Neuron (in vitro differentiated cells): ENCODE measurements at regions not wholly inside any gene's neighbourhood (a gene's known extent, or its start where the extent isn't known, plus 50 kb on each side); places are given as distances from the start of the nearest gene placed in this dataset.

Source experiments
- H2AFZ ChIP-seq: one replicate; pipeline ENCODE4 v1.6.1; 2013; ENCODE audit warnings: low read depth, mild to moderate bottlenecking, inconsistent platforms, low read length, moderate library complexity
- H3K27me3 ChIP-seq: one replicate; pipeline ENCODE4 v1.6.1; 2013; ENCODE audit warnings: low read length; ENCODE audit not compliant: insufficient read depth
- H3K36me3 ChIP-seq: one replicate; pipeline ENCODE4 v1.6.1; 2013; ENCODE audit warnings: low read length; ENCODE audit not compliant: insufficient read depth
- H3K4me1 ChIP-seq: one replicate; pipeline ENCODE4 v1.6.1; 2013; ENCODE audit warnings: low read length; ENCODE audit not compliant: insufficient read depth
- H3K4me3 ChIP-seq: 2 replicates; pipeline ENCODE4 v1.5.1; 2013; ENCODE audit warnings: mild to moderate bottlenecking, low read length, moderate library complexity
- H3K9me3 ChIP-seq: one replicate; pipeline ENCODE4 v1.6.1; 2013; ENCODE audit warnings: low read length

DNA sequence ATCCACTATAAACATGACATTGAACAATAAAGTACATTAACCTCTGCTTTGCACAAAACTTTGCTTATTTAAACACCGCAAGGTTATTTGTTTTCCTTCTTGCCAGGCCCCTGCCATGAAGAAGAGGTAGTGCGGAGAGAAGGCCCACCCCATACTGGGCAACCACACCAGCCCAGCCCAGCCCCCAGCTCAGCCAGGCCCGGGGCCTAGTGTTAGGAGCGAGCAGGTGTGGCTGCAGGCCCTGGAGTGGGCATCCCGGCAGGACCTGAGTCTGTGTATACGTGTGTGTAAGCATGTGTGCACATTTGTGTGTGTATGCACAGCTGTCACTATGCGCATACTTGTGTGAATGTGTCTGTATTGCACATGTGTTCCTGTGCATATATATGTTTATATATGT lies 90.4 kb upstream of the MVB12B start:
- H2AFZ ChIP-seq: no peak overlapping the region
- H3K4me1 ChIP-seq: no peaks in the 10 kb centered on the region
- no peaks in the 10 kb centered on the region for H3K27me3 ChIP-seq
- no peaks in the 10 kb centered on the region for H3K36me3 ChIP-seq
- no peaks in the 10 kb centered on the region for H3K9me3 ChIP-seq
- H3K4me3 ChIP-seq: no peak overlapping the region

- H3K4me1 ChIP-seq: no peaks in the 10 kb centered on the region
Measured at GRCh38 chr9:126238415-126238814, 88.2 kb upstream of the MVB12B start.

DNA sequence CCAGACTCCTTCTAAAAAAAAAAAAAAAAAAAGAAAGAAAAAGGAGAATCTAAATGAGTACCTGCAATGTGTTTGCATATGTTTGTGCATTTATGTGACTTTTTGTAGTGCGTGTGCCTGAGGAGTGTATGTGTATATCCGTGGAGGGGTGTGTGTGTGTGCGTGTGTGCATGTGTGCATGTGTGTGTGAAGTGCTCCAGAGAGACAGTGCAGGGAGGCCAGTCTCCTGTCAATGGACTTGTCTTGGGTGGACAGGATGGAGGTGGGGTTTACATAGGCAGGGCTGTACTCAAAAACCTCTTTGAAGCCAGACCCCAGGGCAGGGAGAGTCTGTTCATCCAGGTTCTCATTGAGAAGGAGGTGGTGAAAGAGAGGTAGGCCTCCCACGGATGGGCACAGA lies 87.1 kb upstream of the MVB12B start:
- no peak overlapping the region for H3K4me3 ChIP-seq
- H3K36me3 ChIP-seq: no peaks in the 10 kb centered on the region
- no peak overlapping the region for H2AFZ ChIP-seq
- no peaks in the 10 kb centered on the region for H3K4me1 ChIP-seq
- no peaks in the 10 kb centered on the region for H3K9me3 ChIP-seq
- H3K27me3 ChIP-seq: no peaks in the 10 kb centered on the region

More at GRCh38 chr9:126238415-126238814, 88.2 kb upstream of the MVB12B start:
- no peaks in the 10 kb centered on the region for H3K27me3 ChIP-seq
- no peak overlapping the region for H3K4me3 ChIP-seq
- H3K9me3 ChIP-seq: no peaks in the 10 kb centered on the region
- no peaks in the 10 kb centered on the region for H3K36me3 ChIP-seq
- no peak overlapping the region for H2AFZ ChIP-seq

GRCh38 chr9:126240835-126241234 lies 85.8 kb upstream of the MVB12B start:
- H3K9me3 ChIP-seq: no peaks in the 10 kb centered on the region
- H3K27me3 ChIP-seq: no peaks in the 10 kb centered on the region
- H3K36me3 ChIP-seq: no peaks in the 10 kb centered on the region
- H3K4me3 ChIP-seq: no peak overlapping the region
- H3K4me1 ChIP-seq: no peaks in the 10 kb centered on the region
- H2AFZ ChIP-seq: no peak overlapping the region

- Histone ChIP-seq H3K4me3 (no peak overlapping the region), H3K4me1 (no peaks in the 10 kb centered on the region), H3K36me3 (no peaks in the 10 kb centered on the region), H3K9me3 (no peaks in the 10 kb centered on the region), H2AFZ (no peak overlapping the region), H3K27me3 (no peaks in the 10 kb centered on the region)
Measured at GRCh38 chr9:126248680-126249079, 77.9 kb upstream of the MVB12B start.

DNA sequence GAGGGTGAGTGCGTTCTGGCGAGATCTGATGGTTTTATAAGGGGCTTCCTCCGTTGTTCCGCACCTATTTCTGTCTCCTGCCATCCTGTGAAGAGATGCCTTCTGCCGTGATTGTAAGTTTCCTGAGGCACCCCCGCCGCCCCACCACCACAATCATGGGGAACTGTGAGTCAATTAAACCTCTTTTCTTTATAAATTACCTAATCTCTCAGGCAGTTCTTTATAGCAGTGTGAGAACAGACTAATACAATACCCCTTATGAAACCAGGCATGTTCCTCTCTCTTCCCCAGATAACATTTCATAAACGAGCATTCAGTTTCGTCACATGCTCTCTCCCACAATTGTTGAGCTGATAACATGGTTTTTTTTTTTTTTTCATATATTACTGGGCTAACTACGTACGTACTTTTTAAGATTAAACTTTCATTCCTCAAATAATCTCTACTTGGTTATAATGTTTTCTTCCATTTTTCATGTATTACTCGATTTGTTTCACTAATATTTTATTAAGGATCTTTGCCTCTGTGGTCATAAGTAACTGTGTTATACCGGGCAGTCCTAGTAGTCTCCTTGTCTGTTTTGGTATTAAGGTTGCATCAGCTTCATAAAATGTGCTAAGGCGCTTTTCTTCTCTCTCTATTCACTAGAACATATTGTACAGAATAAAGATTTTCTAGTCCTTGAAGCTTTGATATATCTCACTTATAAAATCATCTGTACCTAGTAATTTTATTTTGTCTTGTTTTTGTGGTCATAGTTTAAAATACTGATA lies 64.9 kb upstream of the MVB12B start:
- no peaks in the 10 kb centered on the region for H3K4me1 ChIP-seq
- no peaks in the 10 kb centered on the region for H3K36me3 ChIP-seq
- no peak overlapping the region for H2AFZ ChIP-seq
- no peaks in the 10 kb centered on the region for H3K9me3 ChIP-seq
- peaks cover 4% of the 10 kb centered on the region for H3K27me3 ChIP-seq
- no peak overlapping the region for H3K4me3 ChIP-seq

DNA sequence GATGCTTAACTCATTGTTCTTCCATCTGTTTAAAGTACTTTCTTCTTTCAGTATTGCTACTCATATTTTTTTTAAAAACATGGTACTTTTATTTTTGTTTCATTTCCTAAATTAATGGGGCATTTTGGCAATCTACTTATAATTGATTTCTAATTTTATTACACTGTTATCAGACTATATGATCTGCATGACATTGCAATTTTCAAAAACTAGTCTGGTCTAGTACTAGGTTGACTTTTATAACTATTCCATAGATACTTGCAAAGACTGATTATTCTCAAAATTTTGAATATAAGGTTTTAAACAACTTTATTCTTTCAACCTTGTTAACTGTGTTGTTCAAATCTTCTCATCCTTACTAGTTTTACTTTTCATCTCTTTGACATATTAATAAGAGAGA lies 63.9 kb upstream of the MVB12B start:
- Histone ChIP-seq H3K4me1 (no peaks in the 10 kb centered on the region), H3K36me3 (no peaks in the 10 kb centered on the region), H2AFZ (no peak overlapping the region), H3K4me3 (no peak overlapping the region), H3K27me3 (peaks cover 4% of the 10 kb centered on the region), H3K9me3 (no peaks in the 10 kb centered on the region)

GRCh38 chr9:126270556-126270955 lies 56.1 kb upstream of the MVB12B start:
- Histone ChIP-seq H3K36me3 (no peaks in the 10 kb centered on the region), H2AFZ (no peak overlapping the region), H3K4me3 (no peak overlapping the region), H3K4me1 (peaks cover 9% of the 10 kb centered on the region), H3K9me3 (no peaks in the 10 kb centered on the region), H3K27me3 (peaks cover 2% of the 10 kb centered on the region)

GRCh38 chr9:126275386-126276001 lies 51.1 kb upstream of the MVB12B start:
- no peak overlapping the region for H3K4me3 ChIP-seq
- no peaks in the 10 kb centered on the region for H3K36me3 ChIP-seq
- peak overlapping the region; percentile 52 for H2AFZ ChIP-seq
- peaks cover 14% of the 10 kb centered on the region for H3K4me1 ChIP-seq
- no peaks in the 10 kb centered on the region for H3K27me3 ChIP-seq
- H3K9me3 ChIP-seq: no peaks in the 10 kb centered on the region

DNA sequence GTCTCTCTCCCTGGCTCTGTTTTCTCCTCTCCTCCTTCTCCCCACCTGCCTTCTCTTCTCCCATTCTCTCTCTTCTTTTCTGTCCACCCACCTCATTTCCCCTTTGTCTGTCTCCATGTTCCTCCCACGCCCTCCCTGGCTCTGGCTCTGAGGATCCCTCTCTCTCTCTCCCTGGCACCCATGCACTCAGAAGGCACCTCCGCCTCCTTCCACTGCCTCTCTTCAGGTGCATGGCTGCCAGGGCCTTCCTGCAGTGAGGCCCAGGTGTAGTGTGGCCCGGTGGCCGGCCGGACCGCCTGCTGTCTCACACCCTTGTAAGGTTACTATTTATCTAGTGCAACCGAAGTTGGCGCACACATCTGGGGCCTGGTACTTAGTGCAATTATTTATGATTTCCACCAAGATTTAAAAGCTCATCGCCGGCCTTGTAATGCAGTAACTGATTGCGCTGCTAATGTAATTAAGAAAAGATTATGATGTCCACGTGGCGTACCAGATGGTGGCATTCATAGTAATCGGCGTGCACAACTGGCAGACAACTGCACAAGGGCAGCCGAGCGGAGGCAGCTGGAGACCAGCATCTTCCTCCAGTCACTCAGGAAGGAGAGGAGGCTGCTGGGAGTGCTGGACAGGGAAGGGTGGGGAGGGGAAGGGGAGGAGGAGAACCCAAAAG lies 50.4 kb upstream of the MVB12B start:
- H3K4me3 ChIP-seq: no peak overlapping the region

More for the DNA sequence above, 50.4 kb upstream of the MVB12B start:
- Histone ChIP-seq H3K9me3 (no peaks in the 10 kb centered on the region), H2AFZ (peak overlapping the region; percentile 52), H3K4me1 (peaks cover 14% of the 10 kb centered on the region), H3K27me3 (no peaks in the 10 kb centered on the region), H3K36me3 (no peaks in the 10 kb centered on the region)
